ENCODE measurements at regions not wholly inside any gene's neighbourhood (a gene's known extent, or its start where the extent isn't known, plus 50 kb on each side); places are given as distances from the start of the nearest gene placed in this dataset.

GRCh38 chr5:44535621-44536020 lies 146.4 kb upstream of the FGF10 start:
- Histone ChIP-seq H4K91ac (replicated peaks; ENCODE audit: insufficient read length, low read length) (no peak overlapping the region), H3K36me3 (ENCODE audit: control insufficient read depth in 2 of 4, insufficient read depth in 4 of 4, low read length in 3 of 4) (no peaks in the 10 kb centered on the region), H3K56ac (replicated peaks; ENCODE audit: insufficient read length, low read depth, low read length) (no peak overlapping the region), H3K4me3 (ENCODE audit: extremely low read depth in 1 of 4, insufficient read depth in 2 of 4, low read depth in 3 of 4, low read length in 4 of 4) (no peak overlapping the region), H2BK15ac (ENCODE audit: low read length) (no peak overlapping the region), H2BK12ac (ENCODE audit: low read depth, low read length) (no peak overlapping the region), H3K14ac (ENCODE audit: insufficient read length) (no peak overlapping the region), H2AK5ac (ENCODE audit: low read depth, low read length) (no peak overlapping the region), H4K5ac (ENCODE audit: insufficient read length, low read depth, low read length) (no peak overlapping the region), H2BK120ac (replicated peaks; ENCODE audit: low read depth, low read length) (no peak overlapping the region), H4K20me1 (replicated peaks in 1 of 2; ENCODE audit: control insufficient read depth in 1 of 2, insufficient read depth in 2 of 2, low read length in 2 of 2) (no peaks in the 10 kb centered on the region), H3K4ac (replicated peaks; ENCODE audit: insufficient read length, low read depth, low read length) (no peak overlapping the region), H2BK5ac (ENCODE audit: low read depth, low read length) (no peak overlapping the region), H3K23me2 (ENCODE audit: low read depth, low read length) (no peaks in the 10 kb centered on the region), H3K27ac (ENCODE audit: low read depth, low read length) (no peak overlapping the region), H3K79me1 (ENCODE audit: low read depth, low read length) (no peaks in the 10 kb centered on the region), H3K4me2 (ENCODE audit: insufficient read depth in 1 of 2, low read depth in 2 of 2, low read length in 2 of 2) (no peak overlapping the region), H2BK20ac (ENCODE audit: low read length) (no peak overlapping the region), H3K79me2 (ENCODE audit: control insufficient read depth in 1 of 2, insufficient read depth in 2 of 2, low read length in 2 of 2) (no peaks in the 10 kb centered on the region), H3K18ac (ENCODE audit: extremely low read depth, low read length) (no peak overlapping the region), H3K27me3 (replicated peaks in 1 of 4; ENCODE audit: control insufficient read depth in 3 of 4, extremely low read depth in 1 of 4, insufficient read depth in 3 of 4, low read length in 3 of 4) (no peaks in the 10 kb centered on the region), H3K9ac (replicated peaks in 1 of 4; ENCODE audit: extremely low read depth in 1 of 4, low read depth in 3 of 4, low read length in 3 of 4) (no peak overlapping the region), H3K4me1 (replicated peaks in 1 of 4; ENCODE audit: control insufficient read depth in 3 of 4, insufficient read depth in 4 of 4, low read length in 3 of 4) (no peaks in the 10 kb centered on the region), H3K9me3 (ENCODE audit: insufficient read depth in 2 of 2, low read depth in 1 of 2, low read length in 1 of 2) (no peaks in the 10 kb centered on the region), H3K23ac (ENCODE audit: insufficient read length) (no peak overlapping the region), H4K8ac (ENCODE audit: extremely low read depth, insufficient read depth, low read length) (no peak overlapping the region), H2AFZ (ENCODE audit: low read length) (no peak overlapping the region)
- DNase-seq (ENCODE audit: low read depth in 1 of 2, low spot score in 2 of 2): no peak
- ChIA-PET CTCF (ENCODE audit: partially characterized antibody) (no interaction called here), POLR2A (ENCODE audit: partially characterized antibody) (no interaction called here)
- FAIRE-seq: no peak
- WGBS, 2 experiments (ENCODE audit: extremely low coverage in 1 of 2, insufficient coverage in 1 of 2, insufficient read length in 1 of 2, insufficient replicate concordance in 2 of 2, low coverage in 1 of 2, low lambda C conversion rate in 2 of 2, missing lambda C conversion rate in 1 of 2): 83% methylated on average over 3 of the region's 3 CpGs; no CpG with 5 or more reads in 1 of the 2 experiments
- TF ChIP-seq CEBPB (IDR thresholded peaks at IDR 0.05; ENCODE audit: low read depth, low read length) (no peak), NANOG (IDR thresholded peaks at IDR 0.05; ENCODE audit: insufficient read depth, low read depth, low read length, poor library complexity, severe bottlenecking) (no peak), NRF1 (IDR thresholded peaks at IDR 0.05; ENCODE audit: low read depth, low read length) (no peak), ATF2 (IDR thresholded peaks at IDR 0.05; ENCODE audit: low read length) (no peak), RFX5 (IDR thresholded peaks at IDR 0.05; ENCODE audit: borderline replicate concordance, low read depth, low read length) (no peak), PHF8 (conservative IDR thresholded peaks at IDR 0.05; ENCODE audit: low read depth, low read length) (no peak), HDAC2 (IDR thresholded peaks at IDR 0.05; ENCODE audit: borderline replicate concordance in 1 of 2, low read depth in 2 of 2, low read length in 2 of 2) (no peak), EP300 (IDR thresholded peaks at IDR 0.05; ENCODE audit: borderline replicate concordance in 1 of 2, low read depth in 2 of 2, low read length in 2 of 2) (no peak)

Data from H1 (cell line).